VCaP (cell line): ENCODE measurements at regions not wholly inside any gene's neighbourhood (a gene's known extent, or its start where the extent isn't known, plus 50 kb on each side); places are given as distances from the start of the nearest gene placed in this dataset.
"Not testable (repeated sequence)": the region's sequence is repeated elsewhere in the genome, so short reads cannot be mapped to it uniquely, and the experiment has no call there.

Experiments
- H3K27ac ChIP-seq: fragments of 450-650 bp; 2 replicates; pipeline ENCODE4 v1.5.1; 2017
- CTCF ChIP-seq: fragments of 450-650 bp; conservative IDR thresholded peaks from 2 replicates; pipeline ENCODE4 v1.5.1; 2017; ENCODE audit warnings: mild to moderate bottlenecking, moderate library complexity

DNA sequence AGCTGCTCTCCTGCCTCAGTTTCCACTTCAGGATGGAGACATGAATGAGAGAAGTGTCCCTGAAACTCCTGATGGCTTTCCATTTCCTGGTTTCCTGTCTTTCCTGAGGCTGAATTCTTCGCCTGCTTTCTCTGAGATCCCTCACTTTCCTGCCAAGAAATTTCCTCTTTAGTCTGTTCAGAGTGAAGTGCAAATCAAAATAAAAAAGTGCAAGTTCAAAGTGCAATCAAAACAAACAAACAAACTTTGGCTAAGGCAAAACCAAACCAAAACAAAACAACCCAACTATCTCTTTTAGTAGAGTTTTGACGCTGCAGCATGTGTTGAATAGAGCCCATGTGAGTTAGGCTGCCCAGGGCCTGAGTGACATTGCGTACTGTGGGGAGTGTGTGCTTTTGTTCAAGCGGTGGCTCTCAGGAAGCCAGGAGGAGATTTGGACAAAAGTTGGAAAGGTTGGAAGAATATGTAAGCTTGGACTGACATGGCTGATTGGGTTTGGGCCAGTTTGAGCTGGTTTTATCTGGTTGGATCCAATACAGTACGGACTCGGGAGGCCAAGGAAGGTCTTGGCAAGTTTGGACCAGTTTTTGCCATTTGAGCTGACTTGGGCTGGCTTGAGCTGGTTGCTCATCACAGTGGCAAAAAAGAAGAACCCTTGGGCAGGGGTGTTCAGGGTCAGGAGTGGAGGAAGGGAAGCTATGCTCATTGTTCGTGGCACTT is 61.1 kb upstream of the TINAGL1 start:
- TF ChIP-seq CTCF, result no peak
- H3K27ac ChIP-seq, result no peak overlapping the region

DNA sequence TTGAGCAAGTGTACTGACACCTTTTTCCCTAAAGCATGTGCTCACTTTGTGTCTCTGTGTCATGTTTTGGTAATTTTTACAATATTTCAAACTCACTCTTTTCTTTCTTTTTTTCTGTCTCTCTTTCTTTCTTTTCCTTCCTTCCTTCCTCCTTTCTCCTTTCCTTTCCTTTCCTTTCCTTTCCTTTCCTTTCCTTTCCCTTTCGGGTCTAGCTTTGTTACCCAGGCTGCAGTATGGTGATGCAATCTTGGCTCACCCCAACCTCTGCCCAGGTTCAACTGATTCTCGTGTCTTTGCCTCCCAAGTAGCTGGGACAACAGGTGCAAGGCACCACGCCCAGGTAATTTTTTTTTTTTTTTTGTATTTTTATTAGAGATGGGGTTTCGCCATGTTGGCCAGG is 60.4 kb upstream of the TINAGL1 start:
- no peak overlapping the region for H3K27ac ChIP-seq
- no peak for TF ChIP-seq CTCF

DNA sequence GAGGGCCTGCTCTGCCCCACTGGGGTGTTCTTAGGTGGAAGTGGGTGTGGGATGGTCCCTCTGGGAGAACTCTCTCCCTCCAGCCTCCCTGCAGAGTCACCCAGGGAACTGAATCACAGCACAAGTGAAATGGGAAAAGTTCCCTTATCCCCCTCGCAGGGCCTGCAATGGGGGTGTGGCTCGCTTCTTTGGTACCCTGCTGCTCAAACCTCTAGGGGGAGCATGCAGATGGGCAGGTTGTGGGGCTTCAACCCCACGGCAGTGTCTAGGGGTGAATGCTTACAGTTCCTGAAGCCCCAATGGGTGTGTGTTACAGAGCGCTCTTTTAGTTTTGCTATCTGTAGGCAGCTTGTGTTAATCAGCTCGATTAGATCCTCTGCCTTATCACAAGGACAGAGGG is 59.0 kb upstream of the TINAGL1 start:
- TF ChIP-seq CTCF, result no peak

GRCh38 chr1:31517986-31518385 is 58.3 kb upstream of the TINAGL1 start:
- H3K27ac ChIP-seq, result not testable (repeated sequence)

More for the DNA sequence above, 59.0 kb upstream of the TINAGL1 start:
- H3K27ac ChIP-seq, result no peak overlapping the region

GRCh38 chr1:31521761-31522555 is 54.4 kb upstream of the TINAGL1 start:
- H3K27ac ChIP-seq, result no peak overlapping the region
- no peak for TF ChIP-seq CTCF

GRCh38 chr1:31522556-31522845 is 53.8 kb upstream of the TINAGL1 start:
- no peak for TF ChIP-seq CTCF
- no peak overlapping the region for H3K27ac ChIP-seq

GRCh38 chr1:31523012-31523411 is 53.3 kb upstream of the TINAGL1 start:
- no peak for TF ChIP-seq CTCF
- no peak overlapping the region for H3K27ac ChIP-seq

- no peak for TF ChIP-seq CTCF
- no peak overlapping the region for H3K27ac ChIP-seq
Measured at GRCh38 chr1:31523769-31524168, 52.5 kb upstream of the TINAGL1 start.
